ENCODE measurements at regions not wholly inside any gene's neighbourhood (a gene's known extent, or its start where the extent isn't known, plus 50 kb on each side); places are given as distances from the start of the nearest gene placed in this dataset.

GRCh38 chr10:124236136-124236535 lies 142.7 kb upstream of the CHST15 start:
- H3K9me3 ChIP-seq, result no peaks in the 10 kb centered on the region
- CTCF ChIA-PET, result no interaction called here
- Mint-ChIP-seq H3K27ac (ENCODE audit: unreplicated experiment) (no peak overlapping the region), H3K4me1 (ENCODE audit: low read depth, unreplicated experiment) (no peaks in the 10 kb centered on the region), H3K27me3 (ENCODE audit: insufficient read depth, unreplicated experiment) (peaks cover 17% of the 10 kb centered on the region), H3K9me3 (ENCODE audit: unreplicated experiment) (no peaks in the 10 kb centered on the region), H3K4me3 (ENCODE audit: unreplicated experiment) (no peak overlapping the region), H3K36me3 (ENCODE audit: insufficient read depth, unreplicated experiment) (peaks cover 6% of the 10 kb centered on the region)
- no TSS peak for BruUV-seq (replicated peaks)
- TF ChIP-seq CTCF (IDR thresholded peaks at IDR 0.05; ENCODE audit: insufficient read depth in 1 of 2, low read depth in 1 of 2, low read length in 1 of 2, severe bottlenecking in 1 of 2, unreplicated experiment in 1 of 2), result no peak
- no peak overlapping the region for H3K4me3 ChIP-seq (ENCODE audit: low read depth, low read length)
- no peaks in the 10 kb centered on the region for H3K4me1 ChIP-seq
- POLR2A ChIA-PET, result no interaction called here
- DNase-seq, result no peak
- no peaks in the 10 kb centered on the region for H3K27me3 ChIP-seq (replicated peaks; ENCODE audit: control insufficient read depth, insufficient read depth, low read length)
- H3K36me3 ChIP-seq (ENCODE audit: control insufficient read depth, insufficient read depth, low read length), result no peaks in the 10 kb centered on the region
- intact Hi-C loops (cut with micrococcal nuclease; ENCODE audit: unreplicated experiment), result no loop called here

GRCh38 chr10:124235232-124235631 lies 141.8 kb upstream of the CHST15 start:
- no peaks in the 10 kb centered on the region for H3K36me3 ChIP-seq (ENCODE audit: control insufficient read depth, insufficient read depth, low read length)
- no peaks in the 10 kb centered on the region for H3K9me3 ChIP-seq
- DNase-seq, result no peak
- no peaks in the 10 kb centered on the region for H3K4me1 Mint-ChIP-seq (ENCODE audit: low read depth, unreplicated experiment)
- no peak overlapping the region for H3K4me3 Mint-ChIP-seq (ENCODE audit: unreplicated experiment)
- H3K4me3 ChIP-seq (ENCODE audit: low read depth, low read length), result no peak overlapping the region
- H3K27me3 ChIP-seq (replicated peaks; ENCODE audit: control insufficient read depth, insufficient read depth, low read length), result no peaks in the 10 kb centered on the region
- peaks cover 6% of the 10 kb centered on the region for H3K36me3 Mint-ChIP-seq (ENCODE audit: insufficient read depth, unreplicated experiment)
- ChIA-PET CTCF (interaction anchor here (0.6 kb wide), 1 partner anchor 168 kb away, joined by 3 read pairs; no protein-coding TSS in a partner anchor), POLR2A (no interaction called here)
- no peak overlapping the region for H3K27ac Mint-ChIP-seq (ENCODE audit: unreplicated experiment)
- H3K4me1 ChIP-seq, result no peaks in the 10 kb centered on the region
- intact Hi-C loops (cut with micrococcal nuclease; ENCODE audit: unreplicated experiment), result no loop called here
- no peak for TF ChIP-seq CTCF (IDR thresholded peaks at IDR 0.05; ENCODE audit: insufficient read depth in 1 of 2, low read depth in 1 of 2, low read length in 1 of 2, severe bottlenecking in 1 of 2, unreplicated experiment in 1 of 2)
- BruUV-seq (replicated peaks), result no TSS peak
- no peaks in the 10 kb centered on the region for H3K9me3 Mint-ChIP-seq (ENCODE audit: unreplicated experiment)
- H3K27me3 Mint-ChIP-seq (ENCODE audit: insufficient read depth, unreplicated experiment), result peaks cover 12% of the 10 kb centered on the region

- TF ChIP-seq CTCF (IDR thresholded peaks at IDR 0.05; ENCODE audit: insufficient read depth in 1 of 2, low read depth in 1 of 2, low read length in 1 of 2, severe bottlenecking in 1 of 2, unreplicated experiment in 1 of 2), result no peak
- no peak overlapping the region for H3K4me3 ChIP-seq (ENCODE audit: low read depth, low read length)
- Mint-ChIP-seq H3K4me3 (ENCODE audit: unreplicated experiment) (no peak overlapping the region), H3K27ac (ENCODE audit: unreplicated experiment) (no peak overlapping the region), H3K4me1 (ENCODE audit: low read depth, unreplicated experiment) (no peaks in the 10 kb centered on the region), H3K27me3 (ENCODE audit: insufficient read depth, unreplicated experiment) (peaks cover 12% of the 10 kb centered on the region), H3K36me3 (ENCODE audit: insufficient read depth, unreplicated experiment) (peaks cover 6% of the 10 kb centered on the region), H3K9me3 (ENCODE audit: unreplicated experiment) (peaks cover 8% of the 10 kb centered on the region)
- DNase-seq, result peak in 1 of 2 experiments; percentile 23
- ChIA-PET CTCF (no interaction called here), POLR2A (no interaction called here)
- H3K27me3 ChIP-seq (replicated peaks; ENCODE audit: control insufficient read depth, insufficient read depth, low read length), result no peaks in the 10 kb centered on the region
- no peaks in the 10 kb centered on the region for H3K4me1 ChIP-seq
- intact Hi-C loops (cut with micrococcal nuclease; ENCODE audit: unreplicated experiment), result no loop called here
- no peaks in the 10 kb centered on the region; the same call in 1 of the 2 replicates for H3K9me3 ChIP-seq
- BruUV-seq (replicated peaks), result no TSS peak
- no peaks in the 10 kb centered on the region for H3K36me3 ChIP-seq (ENCODE audit: control insufficient read depth, insufficient read depth, low read length)
Observed at GRCh38 chr10:124233546-124234138, 140.2 kb upstream of the CHST15 start.
